Breast epithelium (tissue), 3 donors: ENCODE measurements at regions not wholly inside any gene's neighbourhood (a gene's known extent, or its start where the extent isn't known, plus 50 kb on each side); places are given as distances from the start of the nearest gene placed in this dataset.

Source experiments
- CTCF ChIP-seq, 3 donors: fragments of 450-650 bp; IDR thresholded peaks; one replicate each; pipeline ENCODE4 v1.5.1; 2016 to 2017; ENCODE audit warnings: antibody characterized with exemption in 3 of 3, mild to moderate bottlenecking in 3 of 3, moderate library complexity in 3 of 3
- POLR2A ChIP-seq: fragments of 450-650 bp; IDR thresholded peaks from one replicate; pipeline ENCODE4 v1.6.1; 2016; ENCODE audit warnings: antibody characterized with exemption, mild to moderate bottlenecking, moderate library complexity
- POLR2AphosphoS5 ChIP-seq, 3 donors: sonication (generic); formaldehyde crosslinking; IDR thresholded peaks; one replicate each; pipeline ENCODE4 v1.6.1; 2017; ENCODE audit warnings: antibody characterized with exemption in 3 of 3

GRCh38 chr7:110129159-110129558 lies 961.8 kb upstream of the LRRN3 start:
- no peak for TF ChIP-seq POLR2AphosphoS5 (IDR thresholded peaks at IDR 0.05)
- no peak for TF ChIP-seq CTCF (IDR thresholded peaks at IDR 0.05)
- no peak for TF ChIP-seq POLR2A
